OCI-LY7 (cell line): ENCODE measurements at regions not wholly inside any gene's neighbourhood (a gene's known extent, or its start where the extent isn't known, plus 50 kb on each side); places are given as distances from the start of the nearest gene placed in this dataset.

Experiments used
- EZH2phosphoT487 ChIP-seq: fragments of 200-600 bp; sonication (generic); IDR thresholded peaks from 2 replicates; pipeline ENCODE4 v1.6.1; 2018; ENCODE audit warnings: low read depth, borderline replicate concordance, mild to moderate bottlenecking, mixed run types, antibody characterized with exemption, low read length, moderate library complexity, mixed read lengths
- TF ChIP-seq, protein P1 (sequence below): fragments of 200-600 bp; sonication (generic); conservative IDR thresholded peaks from 2 replicates; pipeline ENCODE4 v1.5.1; 2014; ENCODE audit warnings: mild to moderate bottlenecking, antibody characterized with exemption, low read length, moderate library complexity, mixed read lengths

DNA sequence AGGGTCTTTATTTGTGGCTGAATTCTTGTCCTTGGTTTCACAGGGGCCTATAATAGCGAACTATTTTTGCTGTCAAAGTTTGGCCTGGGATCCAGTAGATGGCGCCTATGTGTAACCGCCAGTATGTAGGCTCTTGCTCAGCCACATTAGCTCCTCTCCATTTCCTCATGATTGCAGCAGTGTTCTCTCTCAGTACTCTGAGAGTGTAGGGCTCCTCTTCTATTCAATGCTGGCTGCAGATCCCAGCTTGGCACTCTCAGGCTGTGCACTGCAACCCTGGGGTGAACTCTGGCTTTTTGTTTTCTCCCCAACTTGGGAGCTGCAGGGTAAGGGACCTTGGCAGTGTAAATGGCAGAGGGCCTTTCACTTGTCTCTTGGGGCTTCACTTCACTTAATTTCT lies 344.6 kb upstream of the CHAC2 start:
- TF ChIP-seq, protein P1, sequence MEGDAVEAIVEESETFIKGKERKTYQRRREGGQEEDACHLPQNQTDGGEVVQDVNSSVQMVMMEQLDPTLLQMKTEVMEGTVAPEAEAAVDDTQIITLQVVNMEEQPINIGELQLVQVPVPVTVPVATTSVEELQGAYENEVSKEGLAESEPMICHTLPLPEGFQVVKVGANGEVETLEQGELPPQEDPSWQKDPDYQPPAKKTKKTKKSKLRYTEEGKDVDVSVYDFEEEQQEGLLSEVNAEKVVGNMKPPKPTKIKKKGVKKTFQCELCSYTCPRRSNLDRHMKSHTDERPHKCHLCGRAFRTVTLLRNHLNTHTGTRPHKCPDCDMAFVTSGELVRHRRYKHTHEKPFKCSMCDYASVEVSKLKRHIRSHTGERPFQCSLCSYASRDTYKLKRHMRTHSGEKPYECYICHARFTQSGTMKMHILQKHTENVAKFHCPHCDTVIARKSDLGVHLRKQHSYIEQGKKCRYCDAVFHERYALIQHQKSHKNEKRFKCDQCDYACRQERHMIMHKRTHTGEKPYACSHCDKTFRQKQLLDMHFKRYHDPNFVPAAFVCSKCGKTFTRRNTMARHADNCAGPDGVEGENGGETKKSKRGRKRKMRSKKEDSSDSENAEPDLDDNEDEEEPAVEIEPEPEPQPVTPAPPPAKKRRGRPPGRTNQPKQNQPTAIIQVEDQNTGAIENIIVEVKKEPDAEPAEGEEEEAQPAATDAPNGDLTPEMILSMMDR = peak; percentile 81
- TF ChIP-seq EZH2phosphoT487 = no peak
